ENCODE measurements at regions not wholly inside any gene's neighbourhood (a gene's known extent, or its start where the extent isn't known, plus 50 kb on each side); places are given as distances from the start of the nearest gene placed in this dataset.

DNA sequence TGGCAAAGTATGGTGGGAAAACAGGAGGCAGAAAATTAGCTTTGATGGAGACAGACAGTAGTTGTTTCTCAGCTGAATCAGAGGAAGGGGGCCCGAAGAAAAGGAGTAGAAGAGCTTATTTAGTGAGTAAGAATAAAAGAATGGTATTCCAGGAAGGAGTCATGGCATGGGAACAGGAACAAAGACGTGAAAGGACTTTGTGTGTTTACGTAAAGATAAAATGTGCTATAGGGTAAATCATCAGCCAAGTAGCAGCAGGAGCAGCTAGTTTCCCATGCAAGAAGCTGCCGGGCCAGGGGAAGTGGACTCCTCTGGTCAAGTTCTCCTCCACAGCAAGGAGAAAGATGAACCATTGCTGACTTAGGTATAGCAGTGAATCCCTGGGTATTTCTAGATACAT is 454.5 kb downstream of the HINT1 start:
- Histone ChIP-seq H3K79me2 (ENCODE audit: insufficient read depth) (no peaks in the 10 kb centered on the region), H3K9me2 (ENCODE audit: insufficient read depth) (no peaks in the 10 kb centered on the region)
- in situ Hi-C loops (cut with MboI): no loop called here

DNA sequence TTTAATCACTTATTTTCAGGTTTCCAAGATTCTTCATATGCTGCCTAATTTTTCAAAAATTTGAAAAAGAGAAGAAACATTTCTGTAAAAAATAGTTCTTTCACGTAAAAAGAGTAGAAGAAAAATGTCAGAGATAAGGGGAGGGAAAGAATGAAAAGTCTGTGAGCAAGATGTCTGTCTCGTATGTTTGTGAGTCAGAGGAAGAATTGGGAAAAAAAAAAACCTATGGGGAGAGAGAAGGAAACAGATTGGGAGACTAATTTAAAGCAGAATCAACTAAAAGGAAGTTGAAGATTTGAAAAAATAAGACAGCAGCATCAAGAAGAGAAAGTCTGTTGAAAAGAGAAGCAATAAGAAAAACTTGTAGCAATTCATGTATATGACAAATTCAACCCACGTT is 456.3 kb downstream of the HINT1 start:
- H3F3A ChIP-seq (ENCODE audit: insufficient read depth): no peaks in the 10 kb centered on the region
- WGBS, 2 experiments (ENCODE audit: low coverage in 1 of 2, low lambda C conversion rate in 2 of 2, missing lambda C conversion rate in 2 of 2): 2 to 4% methylated on average over 3 of the region's 3 CpGs
- H3K27me3 ChIP-seq (replicated peaks; ENCODE audit: insufficient read depth): no peaks in the 10 kb centered on the region
- in situ Hi-C loops (cut with MboI): no loop called here
- no peaks in the 10 kb centered on the region for H3K79me2 ChIP-seq (ENCODE audit: insufficient read depth)
- no peak for TF ChIP-seq EZH2 (IDR thresholded peaks at IDR 0.05; ENCODE audit: insufficient read depth, poor library complexity, severe bottlenecking)
- no peak for TF ChIP-seq EZH2phosphoT487 (IDR thresholded peaks at IDR 0.05; ENCODE audit: insufficient read depth, low read depth)
- no peak overlapping the region for H3K9ac ChIP-seq
- H3K9me3 ChIP-seq (ENCODE audit: low read depth): no peaks in the 10 kb centered on the region
- no peak overlapping the region for H3K4me2 ChIP-seq (ENCODE audit: unreplicated experiment)
- no peak overlapping the region for H2AFZ ChIP-seq
- no peaks in the 10 kb centered on the region for H3K36me3 ChIP-seq (ENCODE audit: low read depth)
- no peaks in the 10 kb centered on the region for H3K4me1 ChIP-seq (ENCODE audit: insufficient read depth)
- H4K20me1 ChIP-seq (ENCODE audit: insufficient read depth): no peaks in the 10 kb centered on the region
- H3K9me2 ChIP-seq (ENCODE audit: insufficient read depth): no peaks in the 10 kb centered on the region
- no peak overlapping the region for H3K4me3 ChIP-seq
- no peak for DNase-seq
- H3K27ac ChIP-seq: no peak overlapping the region

More for the DNA sequence above, 454.5 kb downstream of the HINT1 start:
- no peak for DNase-seq
- Histone ChIP-seq H3K36me3 (ENCODE audit: low read depth) (no peaks in the 10 kb centered on the region), H3F3A (ENCODE audit: insufficient read depth) (no peaks in the 10 kb centered on the region), H3K4me1 (ENCODE audit: insufficient read depth) (no peaks in the 10 kb centered on the region), H2AFZ (no peak overlapping the region), H4K20me1 (ENCODE audit: insufficient read depth) (no peaks in the 10 kb centered on the region), H3K4me3 (no peak overlapping the region), H3K4me2 (ENCODE audit: unreplicated experiment) (no peak overlapping the region), H3K9me3 (ENCODE audit: low read depth) (no peaks in the 10 kb centered on the region), H3K27me3 (replicated peaks; ENCODE audit: insufficient read depth) (no peaks in the 10 kb centered on the region), H3K27ac (no peak overlapping the region), H3K9ac (no peak overlapping the region)
- no peak for TF ChIP-seq EZH2 (IDR thresholded peaks at IDR 0.05; ENCODE audit: insufficient read depth, poor library complexity, severe bottlenecking)
- TF ChIP-seq EZH2phosphoT487 (IDR thresholded peaks at IDR 0.05; ENCODE audit: insufficient read depth, low read depth): no peak
- WGBS, 2 experiments (ENCODE audit: low coverage in 1 of 2, low lambda C conversion rate in 2 of 2, missing lambda C conversion rate in 2 of 2): 30 to 32% methylated on average over 4 of the region's 4 CpGs

DNA sequence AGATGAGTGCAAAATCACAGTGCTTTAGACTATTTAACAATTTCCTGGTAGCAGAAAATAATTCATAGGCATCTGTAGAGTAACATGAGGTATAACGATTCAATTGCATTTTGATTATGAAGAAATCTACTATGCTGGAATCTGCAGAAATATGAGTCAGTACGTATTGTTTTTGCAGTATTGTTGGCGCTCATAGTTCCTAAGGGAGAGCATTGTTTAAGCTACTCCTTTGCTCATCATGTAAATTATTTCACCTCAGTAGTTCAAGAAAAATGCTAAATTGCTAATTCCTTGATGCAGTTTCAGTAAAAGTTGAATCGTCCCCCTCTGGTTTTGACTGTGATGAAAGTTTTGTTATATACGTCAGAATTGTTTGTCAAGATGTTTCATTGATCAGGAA is 458.4 kb downstream of the HINT1 start:
- Histone ChIP-seq H3K27ac (no peak overlapping the region), H3K4me3 (no peak overlapping the region), H2AFZ (no peak overlapping the region), H3K9me2 (ENCODE audit: insufficient read depth) (no peaks in the 10 kb centered on the region), H4K20me1 (ENCODE audit: insufficient read depth) (no peaks in the 10 kb centered on the region), H3K9me3 (ENCODE audit: low read depth) (no peaks in the 10 kb centered on the region), H3K4me2 (ENCODE audit: unreplicated experiment) (no peak overlapping the region), H3K27me3 (replicated peaks; ENCODE audit: insufficient read depth) (no peaks in the 10 kb centered on the region), H3K4me1 (ENCODE audit: insufficient read depth) (no peaks in the 10 kb centered on the region), H3K9ac (no peak overlapping the region), H3K79me2 (ENCODE audit: insufficient read depth) (no peaks in the 10 kb centered on the region), H3K36me3 (ENCODE audit: low read depth) (no peaks in the 10 kb centered on the region), H3F3A (ENCODE audit: insufficient read depth) (no peaks in the 10 kb centered on the region)
- TF ChIP-seq EZH2phosphoT487 (IDR thresholded peaks at IDR 0.05; ENCODE audit: insufficient read depth, low read depth) (no peak), EZH2 (IDR thresholded peaks at IDR 0.05; ENCODE audit: insufficient read depth, poor library complexity, severe bottlenecking) (no peak)
- in situ Hi-C loops (cut with MboI): no loop called here
- WGBS, 2 experiments (ENCODE audit: low coverage in 1 of 2, low lambda C conversion rate in 2 of 2, missing lambda C conversion rate in 2 of 2): 24 to 29% methylated on average over 5 of the region's 5 CpGs
- DNase-seq: no peak

DNA sequence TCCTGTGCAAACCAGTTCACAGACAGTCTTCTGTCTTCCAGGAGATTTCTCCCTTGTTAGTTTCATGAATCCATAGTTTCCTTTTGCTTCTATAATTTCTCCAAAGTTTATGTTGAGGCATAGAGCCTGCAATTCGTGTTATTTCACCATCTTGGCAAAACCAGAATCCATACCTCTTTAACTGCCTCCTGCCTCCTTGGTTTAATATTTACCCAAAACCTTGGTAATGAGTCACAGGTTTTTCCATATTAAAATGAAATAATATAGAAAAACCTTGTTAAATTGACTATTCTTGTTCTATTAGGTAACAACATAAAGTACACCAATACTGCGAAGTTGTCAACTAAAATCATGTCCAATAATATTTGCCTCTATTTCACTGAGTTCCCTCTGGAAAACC is 459.7 kb downstream of the HINT1 start:
- 19 to 22% methylated on average over 2 of the region's 2 CpGs for WGBS, 2 experiments (ENCODE audit: low coverage in 1 of 2, low lambda C conversion rate in 2 of 2, missing lambda C conversion rate in 2 of 2)
- H3K36me3 ChIP-seq (ENCODE audit: low read depth): no peaks in the 10 kb centered on the region
- H3K9me2 ChIP-seq (ENCODE audit: insufficient read depth): no peaks in the 10 kb centered on the region
- H3K27me3 ChIP-seq (replicated peaks; ENCODE audit: insufficient read depth): no peaks in the 10 kb centered on the region
- H3K4me3 ChIP-seq: no peak overlapping the region
- no peak overlapping the region for H3K9ac ChIP-seq
- no peaks in the 10 kb centered on the region for H3K79me2 ChIP-seq (ENCODE audit: insufficient read depth)
- in situ Hi-C loops (cut with MboI): no loop called here
- no peaks in the 10 kb centered on the region for H4K20me1 ChIP-seq (ENCODE audit: insufficient read depth)
- H2AFZ ChIP-seq: no peak overlapping the region
- TF ChIP-seq EZH2 (IDR thresholded peaks at IDR 0.05; ENCODE audit: insufficient read depth, poor library complexity, severe bottlenecking) (no peak), EZH2phosphoT487 (IDR thresholded peaks at IDR 0.05; ENCODE audit: insufficient read depth, low read depth) (no peak)
- DNase-seq: no peak
- H3K4me1 ChIP-seq (ENCODE audit: insufficient read depth): no peaks in the 10 kb centered on the region
- no peaks in the 10 kb centered on the region for H3F3A ChIP-seq (ENCODE audit: insufficient read depth)
- no peak overlapping the region for H3K4me2 ChIP-seq (ENCODE audit: unreplicated experiment)
- H3K27ac ChIP-seq: no peak overlapping the region
- H3K9me3 ChIP-seq (ENCODE audit: low read depth): peaks cover 4% of the 10 kb centered on the region

DNA sequence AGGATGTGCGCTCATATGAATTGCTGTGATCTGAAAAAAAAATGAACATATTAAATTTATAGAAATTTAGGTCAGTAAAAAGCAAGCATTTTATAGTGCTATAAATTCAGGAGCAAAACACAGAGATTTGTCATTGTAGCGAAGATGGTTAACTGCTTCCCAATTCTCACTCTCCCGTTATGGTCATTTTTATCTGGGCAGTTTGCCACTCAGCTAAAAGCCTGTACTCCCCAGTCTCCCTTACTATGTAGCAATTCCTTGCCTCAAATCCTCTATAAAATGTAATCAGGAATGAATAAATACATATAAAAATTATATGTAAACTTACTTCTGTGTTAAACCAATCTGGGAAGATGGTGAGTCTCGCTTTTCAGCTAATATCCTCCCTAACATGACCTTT is 471.5 kb downstream of the HINT1 start:
- 31 to 35% methylated on average over 4 of the region's 4 CpGs for WGBS, 2 experiments (ENCODE audit: low coverage in 1 of 2, low lambda C conversion rate in 2 of 2, missing lambda C conversion rate in 2 of 2)
- Histone ChIP-seq H3K4me3 (no peak overlapping the region), H3K27me3 (replicated peaks; ENCODE audit: insufficient read depth) (no peaks in the 10 kb centered on the region), H3F3A (ENCODE audit: insufficient read depth) (no peaks in the 10 kb centered on the region), H3K4me2 (ENCODE audit: unreplicated experiment) (no peak overlapping the region), H3K9me3 (ENCODE audit: low read depth) (no peaks in the 10 kb centered on the region), H3K4me1 (ENCODE audit: insufficient read depth) (no peaks in the 10 kb centered on the region), H3K9ac (no peak overlapping the region), H3K36me3 (ENCODE audit: low read depth) (no peaks in the 10 kb centered on the region), H3K9me2 (ENCODE audit: insufficient read depth) (no peaks in the 10 kb centered on the region), H3K79me2 (ENCODE audit: insufficient read depth) (no peaks in the 10 kb centered on the region), H4K20me1 (ENCODE audit: insufficient read depth) (no peaks in the 10 kb centered on the region), H2AFZ (no peak overlapping the region), H3K27ac (no peak overlapping the region)
- no peak for DNase-seq
- in situ Hi-C loops (cut with MboI): no loop called here
- no peak for TF ChIP-seq EZH2phosphoT487 (IDR thresholded peaks at IDR 0.05; ENCODE audit: insufficient read depth, low read depth)
- no peak for TF ChIP-seq EZH2 (IDR thresholded peaks at IDR 0.05; ENCODE audit: insufficient read depth, poor library complexity, severe bottlenecking)

Data from GM23248 (cell line).